Ovary (tissue), 7 donors: ENCODE measurements at regions not wholly inside any gene's neighbourhood (a gene's known extent, or its start where the extent isn't known, plus 50 kb on each side); places are given as distances from the start of the nearest gene placed in this dataset.

Source experiments
- DNase-seq, 5 donors: peaks; one replicate each; pipeline ENCODE4 v3.0.0-alpha.2; 2019 to 2020
- H3K27ac ChIP-seq, 2 donors: fragments of 200-600 bp; one replicate each; pipeline versions ENCODE4 v1.5.1 to v1.8.0; 2019 to 2022
- H3K27me3 ChIP-seq: fragments of 200-600 bp; one replicate; pipeline ENCODE4 v1.8.0; 2022
- H3K36me3 ChIP-seq: fragments of 200-600 bp; sonication (generic); one replicate; pipeline ENCODE4 v1.5.1; 2019
- H3K4me1 ChIP-seq: one replicate; pipeline ENCODE4 v1.8.1; 2013; ENCODE audit warnings: mild to moderate bottlenecking, moderate library complexity; ENCODE audit not compliant: insufficient read depth
- H3K4me3 ChIP-seq: fragments of 200-600 bp; sonication (generic); one replicate; pipeline ENCODE4 v1.5.1; 2017
- H3K9me3 ChIP-seq, 2 donors: fragments of 200-600 bp in 1 of 2; sonication (generic) in 1 of 2; one replicate each; pipeline versions ENCODE4 v1.5.1 to v1.8.1; 2013 to 2019; ENCODE audit warnings: mild to moderate bottlenecking in 1 of 2, moderate library complexity in 1 of 2
- EP300 ChIP-seq: sonication (generic); formaldehyde crosslinking; IDR thresholded peaks from one replicate; pipeline ENCODE4 v1.6.1; 2017; ENCODE audit warnings: antibody characterized with exemption
- POLR2A ChIP-seq: fragments of 450-650 bp; IDR thresholded peaks from one replicate; pipeline ENCODE4 v1.6.1; 2017; ENCODE audit warnings: antibody characterized with exemption, mild to moderate bottlenecking, moderate library complexity
- WGBS, 3 donors: extraction: QIAGEN DNeasy Blood & Tissue Kit in 1 of 3; methylation state at CpG; one replicate each; pipeline versions ENCODE4 v1.1.5 to v1.1.7; 2013 to 2017; 5-methylcytosine and 5-hydroxymethylcytosine counted together
- intact Hi-C, 4 donors: fragments of 100-400 bp; cut with DNase I; formaldehyde crosslinking; loops; one replicate each; pipeline versions ENCODE4 v1.11.0 to v1.15.1; 2022 to 2023
- TF ChIP-seq, protein P1 (sequence below), 3 donors: fragments of 450-650 bp in 2 of 3; fragments of 200-600 bp in 1 of 3; IDR thresholded peaks; one replicate each; pipeline versions ENCODE4 v1.5.1 to v1.8.0; 2016 to 2022; ENCODE audit warnings: antibody characterized with exemption in 3 of 3, mild to moderate bottlenecking in 1 of 3
- donor health status: DM: no; HTN: no; CAD: no; lungs with moderate emphysema.
- donor health status: DM: no; HTN: no; CAD: no.
- donor health status: Bipolar disorder and iron deficiency.
- donor health status: DM: no; HTN: no; CAD: no.
- donor health status: DM: yes; HTN: yes; CAD: no.

DNA sequence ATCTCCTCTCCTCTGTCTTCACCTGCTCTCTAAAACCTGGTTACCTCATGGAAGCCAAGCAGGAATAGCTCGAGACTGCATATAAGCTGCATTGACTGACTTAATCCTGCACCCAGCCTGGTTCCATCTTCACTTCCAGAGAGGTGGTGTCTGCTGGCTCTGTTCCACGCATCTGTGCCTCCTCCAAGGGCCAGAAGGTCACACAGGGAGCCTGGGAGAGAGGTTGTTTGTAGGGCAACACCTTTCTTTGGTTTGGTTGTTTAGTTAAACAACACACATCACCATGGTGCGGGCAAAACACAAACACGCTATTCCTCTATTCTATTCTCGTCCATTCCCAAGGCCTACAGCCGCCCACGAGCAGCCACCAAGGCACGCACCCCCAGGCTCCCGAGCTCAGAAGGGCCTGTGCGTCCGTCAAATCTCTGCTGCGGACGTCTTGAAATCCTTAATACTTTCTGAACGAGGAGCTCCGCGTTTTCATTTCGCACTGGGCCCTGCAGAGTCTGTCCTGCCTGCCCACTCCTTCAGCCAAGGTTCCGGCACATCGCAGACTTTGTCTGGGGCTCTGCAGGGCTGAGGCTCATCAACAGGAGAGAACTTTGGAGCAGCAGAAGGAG lies 116.2 kb downstream of the RIPK4 start:
- Histone ChIP-seq H3K27me3 (no peaks in the 10 kb centered on the region), H3K4me3 (no peak overlapping the region), H3K36me3 (no peaks in the 10 kb centered on the region), H3K27ac (no peak overlapping the region), H3K9me3 (no peaks in the 10 kb centered on the region), H3K4me1 (no peaks in the 10 kb centered on the region)
- peak in 1 of 5 donors; percentile 19 for DNase-seq
- intact Hi-C loops, result no loop called here
- WGBS, 3 donors, result 82 to 88% (median 87%) methylated on average over 19 of the region's 19 CpGs
- TF ChIP-seq EP300 (no peak), POLR2A (no peak)
- TF ChIP-seq, protein P1, sequence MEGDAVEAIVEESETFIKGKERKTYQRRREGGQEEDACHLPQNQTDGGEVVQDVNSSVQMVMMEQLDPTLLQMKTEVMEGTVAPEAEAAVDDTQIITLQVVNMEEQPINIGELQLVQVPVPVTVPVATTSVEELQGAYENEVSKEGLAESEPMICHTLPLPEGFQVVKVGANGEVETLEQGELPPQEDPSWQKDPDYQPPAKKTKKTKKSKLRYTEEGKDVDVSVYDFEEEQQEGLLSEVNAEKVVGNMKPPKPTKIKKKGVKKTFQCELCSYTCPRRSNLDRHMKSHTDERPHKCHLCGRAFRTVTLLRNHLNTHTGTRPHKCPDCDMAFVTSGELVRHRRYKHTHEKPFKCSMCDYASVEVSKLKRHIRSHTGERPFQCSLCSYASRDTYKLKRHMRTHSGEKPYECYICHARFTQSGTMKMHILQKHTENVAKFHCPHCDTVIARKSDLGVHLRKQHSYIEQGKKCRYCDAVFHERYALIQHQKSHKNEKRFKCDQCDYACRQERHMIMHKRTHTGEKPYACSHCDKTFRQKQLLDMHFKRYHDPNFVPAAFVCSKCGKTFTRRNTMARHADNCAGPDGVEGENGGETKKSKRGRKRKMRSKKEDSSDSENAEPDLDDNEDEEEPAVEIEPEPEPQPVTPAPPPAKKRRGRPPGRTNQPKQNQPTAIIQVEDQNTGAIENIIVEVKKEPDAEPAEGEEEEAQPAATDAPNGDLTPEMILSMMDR (IDR thresholded peaks at IDR 0.05), result no peak

DNA sequence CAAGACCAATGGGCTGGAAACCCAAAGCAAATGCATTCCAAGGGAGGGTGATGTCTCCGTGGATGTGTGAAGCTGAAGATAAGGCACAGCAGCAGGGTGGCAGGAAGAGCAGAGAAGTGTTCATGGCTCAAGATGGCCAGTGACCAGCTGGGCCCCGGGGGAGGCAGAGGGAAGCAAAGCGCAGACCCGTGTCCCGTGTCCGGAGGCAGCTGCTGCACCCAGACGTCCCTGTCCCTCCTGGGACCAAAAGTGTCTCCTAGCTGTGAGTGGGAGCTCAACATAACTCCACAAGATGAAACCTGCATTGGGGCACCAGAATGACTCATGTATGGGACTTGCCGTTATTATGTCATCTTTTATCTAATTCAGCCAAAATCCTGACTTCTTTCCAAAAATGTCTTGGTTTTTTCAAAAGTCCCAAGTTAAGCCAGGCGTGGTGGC lies 118.2 kb downstream of the RIPK4 start:
- no peaks in the 10 kb centered on the region for H3K27me3 ChIP-seq
- WGBS, 3 donors, result 50 to 66% (median 54%) methylated on average over 9 of the region's 9 CpGs
- intact Hi-C loops, result no loop called here
- DNase-seq, result no peak
- TF ChIP-seq, protein P1 (IDR thresholded peaks at IDR 0.05), result no peak
- TF ChIP-seq EP300 (no peak), POLR2A (no peak)
- no peaks in the 10 kb centered on the region for H3K4me1 ChIP-seq
- H3K36me3 ChIP-seq, result no peaks in the 10 kb centered on the region
- H3K27ac ChIP-seq, result no peak overlapping the region
- no peak overlapping the region for H3K4me3 ChIP-seq
- no peaks in the 10 kb centered on the region for H3K9me3 ChIP-seq

DNA sequence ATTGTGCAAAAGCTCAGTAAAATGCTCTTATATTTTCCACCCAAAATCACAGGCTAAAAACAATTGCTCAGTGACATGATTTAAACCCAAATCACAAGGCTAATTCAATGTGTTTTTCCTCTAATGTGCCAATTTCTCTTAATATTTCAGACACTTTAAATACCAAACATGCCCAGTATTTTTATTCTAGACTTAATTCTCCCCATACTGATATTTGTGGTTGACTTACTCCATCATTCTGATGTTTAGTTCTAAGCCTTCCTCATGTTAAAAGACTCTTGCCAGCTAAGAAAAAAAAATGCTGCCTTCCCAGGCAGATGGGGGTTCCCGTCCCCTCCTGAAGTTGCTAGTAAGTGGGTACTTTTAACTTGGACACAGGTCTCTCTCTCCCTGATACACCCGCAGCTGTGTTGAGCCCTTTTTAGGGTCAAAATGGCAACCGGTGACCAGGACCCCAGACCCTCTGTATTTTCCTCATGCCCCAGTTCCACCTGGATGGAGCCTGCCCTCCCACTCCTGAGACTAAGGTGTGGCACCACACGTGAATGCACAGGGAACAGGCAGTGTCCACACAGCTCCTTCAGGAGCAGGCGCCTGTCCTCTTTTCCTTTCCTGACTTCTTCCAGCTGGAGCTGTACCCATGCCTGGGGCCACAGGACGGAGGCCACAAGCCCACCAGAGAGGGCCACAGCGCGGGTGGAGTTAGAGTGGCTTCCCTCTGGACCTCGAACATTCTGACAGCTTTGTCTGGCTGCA lies 118.9 kb downstream of the RIPK4 start:
- H3K27me3 ChIP-seq, result no peaks in the 10 kb centered on the region
- intact Hi-C loops, result no loop called here
- no peak overlapping the region for H3K27ac ChIP-seq
- H3K4me1 ChIP-seq, result no peaks in the 10 kb centered on the region
- TF ChIP-seq EP300, result no peak
- no peaks in the 10 kb centered on the region for H3K36me3 ChIP-seq
- no peaks in the 10 kb centered on the region for H3K9me3 ChIP-seq
- 89 to 90% (median 89%) methylated on average over 9 of the region's 9 CpGs for WGBS, 3 donors
- H3K4me3 ChIP-seq, result no peak overlapping the region
- DNase-seq, result no peak

DNA sequence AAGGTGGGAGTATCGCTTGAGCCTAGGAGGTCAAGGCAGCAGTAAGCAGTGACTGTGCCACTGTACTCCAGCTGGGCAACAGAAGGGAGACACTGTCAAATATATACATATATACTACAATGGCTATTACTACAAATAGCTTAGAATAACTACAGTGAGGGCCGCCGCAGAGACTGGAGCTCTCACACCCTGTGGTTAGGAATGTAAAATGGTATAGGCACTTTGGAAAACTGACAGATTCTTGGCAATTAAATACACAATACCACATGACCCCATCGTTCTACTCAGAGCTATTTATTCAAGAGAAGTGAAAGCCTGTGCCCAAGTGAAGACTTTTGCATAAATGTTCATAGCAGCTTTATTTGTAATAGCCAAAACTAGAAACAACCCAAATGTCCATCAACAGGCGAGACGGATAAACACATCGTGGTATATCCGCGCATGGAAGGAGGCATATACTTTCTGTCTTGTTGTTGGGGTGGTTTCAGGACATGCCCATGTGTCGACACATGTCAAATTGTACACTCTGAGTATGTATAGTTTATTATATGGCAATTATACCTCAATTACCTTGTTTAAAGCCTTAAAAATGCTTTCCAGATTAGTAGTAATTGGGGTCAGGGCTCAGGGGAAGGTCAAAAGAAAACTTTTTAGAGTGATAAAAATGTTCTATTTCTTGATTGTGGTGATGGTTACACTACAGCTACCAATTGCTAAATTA lies 123.4 kb downstream of the RIPK4 start:
- Histone ChIP-seq H3K27me3 (no peaks in the 10 kb centered on the region), H3K27ac (no peak overlapping the region), H3K4me3 (no peak overlapping the region), H3K9me3 (no peaks in the 10 kb centered on the region), H3K36me3 (no peaks in the 10 kb centered on the region), H3K4me1 (no peaks in the 10 kb centered on the region)
- 83 to 85% (median 84%) methylated on average over 10 of the region's 10 CpGs for WGBS, 3 donors
- TF ChIP-seq, protein P1 (IDR thresholded peaks at IDR 0.05), result no peak
- TF ChIP-seq EP300 (no peak), POLR2A (no peak)
- DNase-seq, result no peak
- intact Hi-C loops, result no loop called here
